NCI-H1694 (cell line): ENCODE measurements at regions not wholly inside any gene's neighbourhood (a gene's known extent, or its start where the extent isn't known, plus 50 kb on each side); places are given as distances from the start of the nearest gene placed in this dataset.
"Not testable (repeated sequence)": the region's sequence is repeated elsewhere in the genome, so short reads cannot be mapped to it uniquely, and the experiment has no call there.

ENCODE experiments used
- DNase-seq: peaks from one replicate; lab custom pipeline; 2025; lab: John Stamatoyannopoulos, UW

- no peak for DNase-seq
Measured at GRCh38 chr4:100906973-100907372, 389.2 kb upstream of the EMCN start.

- DNase-seq = not testable (repeated sequence)
Measured at GRCh38 chr4:100900945-100901344, 383.1 kb upstream of the EMCN start.

GRCh38 chr4:100900134-100900533, 382.3 kb upstream of the EMCN start:
- DNase-seq = no peak

GRCh38 chr4:100898844-100899243, 381.0 kb upstream of the EMCN start:
- DNase-seq = no peak

GRCh38 chr4:100895556-100896197, 377.9 kb upstream of the EMCN start:
- DNase-seq = no peak

GRCh38 chr4:100894339-100894870, 376.6 kb upstream of the EMCN start:
- no peak for DNase-seq

GRCh38 chr4:100891808-100892207, 374.0 kb upstream of the EMCN start:
- no peak for DNase-seq

- DNase-seq = no peak
Measured at GRCh38 chr4:100889898-100890297, 372.1 kb upstream of the EMCN start.

- DNase-seq = no peak
Measured at GRCh38 chr4:100889401-100889800, 371.6 kb upstream of the EMCN start.

- no peak for DNase-seq
Measured at GRCh38 chr4:100882661-100883060, 364.8 kb upstream of the EMCN start.

- no peak for DNase-seq
Measured at GRCh38 chr4:100881283-100881682, 363.5 kb upstream of the EMCN start.

GRCh38 chr4:100880011-100880410, 362.2 kb upstream of the EMCN start:
- DNase-seq = no peak

- DNase-seq = no peak
Measured at GRCh38 chr4:100879471-100879870, 361.6 kb upstream of the EMCN start.

- DNase-seq = no peak
Measured at GRCh38 chr4:100876546-100876945, 358.7 kb upstream of the EMCN start.

- DNase-seq = no peak
Measured at GRCh38 chr4:100875296-100876068, 357.7 kb upstream of the EMCN start.

- no peak for DNase-seq
Measured at GRCh38 chr4:100872811-100873210, 355.0 kb upstream of the EMCN start.

- no peak for DNase-seq
Measured at GRCh38 chr4:100870940-100871772, 353.3 kb upstream of the EMCN start.

GRCh38 chr4:100869276-100869675, 351.5 kb upstream of the EMCN start:
- DNase-seq = no peak

GRCh38 chr4:100868281-100868680, 350.5 kb upstream of the EMCN start:
- not testable (repeated sequence) for DNase-seq

- DNase-seq = no peak
Measured at GRCh38 chr4:100852326-100852725, 334.5 kb upstream of the EMCN start.

- DNase-seq = peak; percentile 50
Measured at GRCh38 chr4:100849319-100849718, 331.5 kb upstream of the EMCN start.

- DNase-seq = peak; percentile 5
Measured at GRCh38 chr4:100848841-100849240, 331.0 kb upstream of the EMCN start.

GRCh38 chr4:100843910-100844309, 326.1 kb upstream of the EMCN start:
- DNase-seq = no peak
